Superior temporal gyrus (tissue), 1 donor: ENCODE measurements at regions not wholly inside any gene's neighbourhood (a gene's known extent, or its start where the extent isn't known, plus 50 kb on each side); places are given as distances from the start of the nearest gene placed in this dataset.

Source experiments
- DNase-seq: peaks from one replicate; pipeline ENCODE4 v3.0.0-alpha.2; 2016; ENCODE audit errors: extremely low spot score

- DNase-seq = no peak
These were observed 271.6 kb upstream of the CADM1 start for GRCh38 chr11:115775846-115776245.

- no peak for DNase-seq
These were observed 270.5 kb upstream of the CADM1 start for GRCh38 chr11:115774756-115775155.

GRCh38 chr11:115769891-115770290 lies 265.7 kb upstream of the CADM1 start:
- no peak for DNase-seq

- no peak for DNase-seq
These were observed 263.7 kb upstream of the CADM1 start for GRCh38 chr11:115767883-115768282.

GRCh38 chr11:115767047-115767802 lies 263.0 kb upstream of the CADM1 start:
- DNase-seq = no peak

- DNase-seq = no peak
These were observed 262.3 kb upstream of the CADM1 start for GRCh38 chr11:115766561-115766960.

GRCh38 chr11:115765803-115766239 lies 261.6 kb upstream of the CADM1 start:
- no peak for DNase-seq

GRCh38 chr11:115764176-115764575 lies 260.0 kb upstream of the CADM1 start:
- no peak for DNase-seq

GRCh38 chr11:115761817-115762216 lies 257.6 kb upstream of the CADM1 start:
- DNase-seq = no peak

- no peak for DNase-seq
These were observed 257.1 kb upstream of the CADM1 start for GRCh38 chr11:115761348-115761747.

- no peak for DNase-seq
These were observed 256.5 kb upstream of the CADM1 start for GRCh38 chr11:115760461-115761320.

GRCh38 chr11:115759622-115760460 lies 255.6 kb upstream of the CADM1 start:
- DNase-seq = no peak

GRCh38 chr11:115758011-115758410 lies 253.8 kb upstream of the CADM1 start:
- DNase-seq = no peak

GRCh38 chr11:115751243-115752015 lies 247.2 kb upstream of the CADM1 start:
- DNase-seq = no peak

- no peak for DNase-seq
These were observed 241.6 kb upstream of the CADM1 start for GRCh38 chr11:115745610-115746512.

- DNase-seq = no peak
These were observed 240.9 kb upstream of the CADM1 start for GRCh38 chr11:115745066-115745465.

- no peak for DNase-seq
These were observed 239.5 kb upstream of the CADM1 start for GRCh38 chr11:115743719-115744118.

GRCh38 chr11:115741376-115742107 lies 237.3 kb upstream of the CADM1 start:
- DNase-seq = no peak

- no peak for DNase-seq
These were observed 236.1 kb upstream of the CADM1 start for GRCh38 chr11:115740324-115740723.
